H4 (cell line): ENCODE measurements at regions not wholly inside any gene's neighbourhood (a gene's known extent, or its start where the extent isn't known, plus 50 kb on each side); places are given as distances from the start of the nearest gene placed in this dataset.
"Not testable (repeated sequence)": the region's sequence is repeated elsewhere in the genome, so short reads cannot be mapped to it uniquely, and the experiment has no call there.

Source experiments
- DNase-seq: peaks from one replicate; pipeline ENCODE4 v3.0.0-alpha.2; 2015; ENCODE audit warnings: low spot score

DNA sequence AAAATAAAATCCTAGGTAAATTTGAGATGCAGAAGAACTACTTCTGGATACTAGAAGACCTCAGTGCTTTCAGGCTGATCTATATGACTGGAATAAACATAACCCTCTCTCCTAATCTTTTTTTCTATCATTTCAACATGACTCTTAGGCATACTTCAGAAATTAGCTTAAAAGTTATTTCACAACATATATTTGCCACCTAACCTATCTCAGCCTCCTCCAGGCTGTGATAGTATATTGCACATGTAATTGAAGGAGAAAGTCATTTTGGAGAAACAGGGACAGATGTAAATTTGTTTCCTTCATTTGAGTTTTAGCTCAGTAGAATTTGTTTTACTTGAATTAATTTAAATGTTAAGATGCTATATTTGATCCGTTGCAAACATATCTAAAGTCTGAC is 1932.3 kb upstream of the CDH6 start:
- no peak for DNase-seq

DNA sequence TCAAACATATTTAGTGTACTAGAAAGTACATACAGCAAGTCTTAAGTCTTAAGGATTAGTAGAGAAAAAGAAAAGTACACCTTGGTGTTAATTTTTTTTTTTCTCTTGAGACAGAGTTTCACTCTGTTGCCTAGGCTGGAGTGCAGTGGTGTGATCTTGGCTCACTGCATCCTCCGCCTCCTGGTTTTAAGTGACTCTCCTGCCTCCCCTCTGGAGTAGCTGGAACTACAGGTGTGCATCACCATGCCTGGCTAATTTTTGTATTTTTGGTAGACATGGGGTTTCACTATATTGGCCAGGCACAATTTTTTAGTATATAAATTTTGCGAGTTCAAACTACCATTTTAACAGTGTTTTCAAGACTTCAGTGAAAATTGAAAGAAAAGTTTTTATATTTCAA is 1941.1 kb upstream of the CDH6 start:
- DNase-seq: no peak

DNA sequence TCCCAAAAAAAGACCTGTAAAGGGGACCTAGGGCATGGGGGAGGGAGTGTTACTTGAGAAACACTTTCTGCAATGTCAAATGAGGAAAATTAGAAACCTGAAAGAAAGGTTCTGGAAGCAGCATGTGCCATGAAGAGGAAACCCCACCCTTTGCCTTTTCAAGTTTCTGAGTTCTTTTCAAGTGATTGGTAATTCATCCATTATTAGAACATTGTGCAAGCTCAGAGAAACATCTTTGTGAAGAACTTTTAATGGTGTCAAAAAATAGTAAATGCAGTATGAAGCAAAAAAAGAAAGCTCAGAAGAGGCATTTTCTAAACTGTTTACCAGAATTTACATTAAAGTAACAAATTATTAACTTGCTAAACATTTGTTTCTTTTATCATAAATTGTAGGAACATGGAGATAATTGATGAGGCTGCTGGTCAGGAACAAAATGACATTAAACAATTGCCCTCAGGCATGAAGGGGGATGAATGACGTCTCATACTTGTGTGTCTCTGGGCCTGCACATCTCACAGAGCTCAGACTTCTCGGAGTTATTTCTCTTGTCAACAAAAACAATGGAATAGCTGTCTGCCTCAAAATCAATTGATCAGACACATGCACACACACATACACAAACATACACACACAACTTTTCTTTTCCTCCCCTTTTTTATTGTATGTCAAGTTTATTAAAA is 1946.0 kb upstream of the CDH6 start:
- no peak for DNase-seq

DNA sequence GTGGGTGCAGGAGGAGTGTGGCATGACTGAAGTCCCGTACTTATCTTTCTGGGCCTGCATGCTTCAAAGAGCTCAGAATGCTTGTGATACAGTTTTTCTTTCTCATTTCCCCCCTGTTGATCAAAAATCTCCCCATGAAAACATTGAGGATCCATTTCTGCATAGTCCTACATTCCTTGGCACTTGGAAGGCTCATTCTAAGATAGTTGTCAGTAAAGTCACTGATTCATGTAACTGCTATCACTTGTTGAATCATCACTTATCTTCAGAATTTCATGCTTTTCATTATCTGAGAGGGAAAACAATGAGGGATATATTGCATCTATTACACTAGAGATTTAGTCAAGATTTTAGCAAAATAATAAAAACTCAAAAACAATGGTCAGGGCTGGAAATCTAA is 1953.1 kb upstream of the CDH6 start:
- no peak for DNase-seq

- DNase-seq: no peak
These were observed 1953.9 kb upstream of the CDH6 start for GRCh38 chr5:29239606-29240005.

- no peak for DNase-seq
These were observed 1955.4 kb upstream of the CDH6 start for GRCh38 chr5:29238115-29238514.

DNA sequence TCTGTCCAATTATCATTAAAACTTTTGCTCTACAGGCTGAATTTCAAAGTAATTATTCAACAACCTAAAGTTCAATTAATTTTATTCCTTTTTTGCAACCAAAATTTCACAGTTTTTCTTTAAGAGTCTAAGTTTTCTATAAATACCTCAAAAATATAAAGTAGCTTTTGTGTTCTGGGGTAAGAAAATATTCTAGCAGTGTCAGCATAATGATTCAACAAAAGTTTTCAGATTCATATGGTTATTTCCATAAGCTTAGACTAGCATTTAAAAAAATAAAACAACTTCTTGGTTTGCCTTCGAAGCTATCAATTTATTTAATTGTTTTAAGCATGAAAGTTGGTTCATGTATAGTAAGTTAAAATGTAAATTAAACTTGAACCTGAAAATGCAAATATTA is 1962.3 kb upstream of the CDH6 start:
- no peak for DNase-seq

- no peak for DNase-seq
These were observed 1962.9 kb upstream of the CDH6 start for GRCh38 chr5:29230591-29230990.

GRCh38 chr5:29229461-29229860 is 1964.0 kb upstream of the CDH6 start:
- DNase-seq: no peak

- no peak for DNase-seq
These were observed 1975.3 kb upstream of the CDH6 start for GRCh38 chr5:29218138-29218537.

- no peak for DNase-seq
These were observed 1978.6 kb upstream of the CDH6 start for GRCh38 chr5:29214839-29215238.

DNA sequence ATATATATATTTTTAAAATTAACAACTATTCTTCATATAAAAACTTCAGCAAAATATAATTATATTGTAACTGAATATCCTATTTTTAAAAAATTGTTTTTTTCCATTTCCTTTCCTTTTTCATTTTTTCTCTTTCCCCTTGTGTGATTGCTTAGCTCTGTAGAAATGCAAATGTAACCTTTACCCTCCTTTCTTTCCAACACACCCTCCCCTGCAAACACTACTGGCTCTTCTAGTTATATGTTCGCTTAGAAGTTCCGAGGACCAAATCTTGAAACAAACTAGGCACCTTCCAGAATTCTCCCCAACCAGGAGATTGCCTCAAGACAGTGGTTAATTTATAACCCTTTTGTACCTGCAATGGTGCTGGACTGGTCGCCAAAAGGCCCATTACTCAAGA is 1980.0 kb upstream of the CDH6 start:
- DNase-seq: no peak

- DNase-seq: no peak
These were observed 1985.5 kb upstream of the CDH6 start for GRCh38 chr5:29208024-29208423.

GRCh38 chr5:29203049-29203448 is 1990.4 kb upstream of the CDH6 start:
- no peak for DNase-seq

DNA sequence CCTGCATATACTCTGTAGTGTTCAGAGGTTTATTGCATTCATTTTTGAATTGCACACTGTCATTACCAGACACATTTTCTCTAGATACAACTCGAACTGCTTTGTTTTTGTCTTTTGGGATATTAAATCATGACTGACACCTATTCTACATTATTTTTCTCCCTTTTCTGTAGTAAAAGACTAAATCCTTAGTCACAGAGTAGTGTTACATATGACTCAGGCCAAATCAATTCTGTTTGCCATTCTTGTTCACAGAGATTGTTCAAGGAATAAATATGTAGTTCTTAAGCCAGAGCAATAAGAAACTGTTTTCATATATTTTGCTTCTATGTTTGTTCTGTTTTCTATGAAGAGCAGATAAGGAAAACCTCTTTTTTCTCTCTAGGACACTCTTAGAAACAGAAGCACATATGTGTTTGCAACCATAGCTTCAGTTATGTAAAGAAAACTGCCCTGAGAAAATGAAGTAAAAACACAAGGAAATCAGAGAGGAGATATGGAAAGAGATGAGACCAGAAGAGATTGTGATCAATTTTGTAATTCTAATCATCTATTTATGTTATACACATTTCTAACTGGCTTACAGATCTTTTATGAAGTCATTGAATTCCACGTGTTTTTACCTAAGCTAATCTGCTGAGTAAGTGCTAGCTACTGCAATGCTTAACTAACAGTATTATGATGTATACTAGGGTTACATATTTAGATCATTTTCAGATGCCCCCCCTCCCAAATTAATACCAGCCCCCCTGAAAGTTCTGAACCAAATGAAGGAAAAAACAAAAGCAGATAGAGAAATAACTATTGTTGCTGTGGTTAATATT is 1995.6 kb upstream of the CDH6 start:
- DNase-seq: no peak

GRCh38 chr5:29193972-29194371 is 1999.5 kb upstream of the CDH6 start:
- DNase-seq: no peak

DNA sequence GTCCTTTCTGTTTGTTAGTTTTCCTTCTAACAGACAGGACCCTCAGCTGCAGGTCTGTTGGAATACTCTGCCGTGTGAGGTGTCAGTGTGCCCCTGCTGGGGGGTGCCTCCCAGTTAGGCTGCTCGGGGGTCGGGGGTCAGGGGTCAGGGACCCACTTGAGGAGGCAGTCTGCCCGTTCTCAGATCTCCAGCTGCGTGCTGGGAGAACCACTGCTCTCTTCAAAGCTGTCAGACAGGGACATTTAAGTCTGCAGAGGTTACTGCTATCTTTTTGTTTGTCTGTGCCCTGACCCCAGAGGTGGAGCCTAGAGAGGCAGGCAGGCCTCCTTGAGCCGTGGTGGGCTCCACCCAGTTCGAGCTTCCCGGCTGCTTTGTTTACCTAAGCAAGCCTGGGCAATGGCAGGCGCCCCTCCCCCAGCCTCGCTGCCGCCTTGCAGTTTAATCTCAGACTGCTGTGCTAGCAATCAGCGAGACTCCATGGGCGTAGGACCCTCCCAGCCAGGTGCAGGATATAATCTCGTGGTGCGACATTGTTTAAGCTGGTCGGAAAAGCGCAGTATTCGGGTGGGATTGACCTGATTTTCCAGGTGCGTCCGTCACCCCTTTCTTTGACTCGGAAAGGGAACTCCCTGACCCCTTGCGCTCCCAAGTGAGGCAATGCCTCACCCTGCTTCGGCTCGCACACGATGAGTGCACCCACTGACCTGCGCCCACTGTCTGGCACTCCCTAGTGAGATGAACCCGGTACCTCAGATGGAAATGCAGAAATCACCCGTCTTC is 2002.0 kb upstream of the CDH6 start:
- not testable (repeated sequence) for DNase-seq

GRCh38 chr5:29190398-29190797 is 2003.1 kb upstream of the CDH6 start:
- DNase-seq: not testable (repeated sequence)

DNA sequence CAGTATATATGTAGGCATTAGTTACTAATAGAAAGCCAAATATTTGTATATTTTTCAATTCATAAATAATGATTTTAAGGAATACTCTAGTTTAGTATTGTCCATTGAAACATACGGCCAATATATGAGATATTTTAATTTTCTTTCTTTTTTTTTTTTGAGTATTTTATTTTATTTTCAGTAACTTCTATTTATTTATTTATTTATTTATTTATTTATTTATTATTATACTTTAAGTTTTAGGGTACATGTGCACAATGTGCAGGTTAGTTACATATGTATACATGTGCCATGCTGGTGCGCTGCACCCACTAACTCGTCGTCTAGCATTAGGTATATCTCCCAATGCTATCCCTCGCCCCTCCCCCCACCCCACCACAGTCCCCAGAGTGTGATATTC is 2007.1 kb upstream of the CDH6 start:
- DNase-seq: not testable (repeated sequence)

DNA sequence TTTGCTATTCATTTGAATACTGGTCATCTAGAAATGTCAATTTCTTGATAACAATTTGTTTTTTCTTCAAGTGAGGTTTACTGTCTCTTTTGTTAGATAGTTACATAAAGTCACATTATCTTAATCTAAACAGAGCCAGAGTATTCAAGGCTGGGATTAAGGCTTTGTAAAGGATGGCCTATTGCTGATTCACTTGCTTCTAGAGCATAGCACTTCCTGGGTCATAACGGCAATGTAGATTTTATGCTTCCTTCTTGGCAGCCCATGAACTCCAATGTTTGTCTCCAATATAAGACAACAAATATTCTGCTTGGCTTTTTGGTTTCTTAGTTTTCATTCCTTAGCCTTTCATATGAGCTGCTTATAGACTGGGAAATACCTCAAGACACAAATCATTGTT is 2007.9 kb upstream of the CDH6 start:
- no peak for DNase-seq

- no peak for DNase-seq
These were observed 2017.7 kb upstream of the CDH6 start for GRCh38 chr5:29175774-29176173.

GRCh38 chr5:29170599-29170998 is 2022.9 kb upstream of the CDH6 start:
- no peak for DNase-seq

DNA sequence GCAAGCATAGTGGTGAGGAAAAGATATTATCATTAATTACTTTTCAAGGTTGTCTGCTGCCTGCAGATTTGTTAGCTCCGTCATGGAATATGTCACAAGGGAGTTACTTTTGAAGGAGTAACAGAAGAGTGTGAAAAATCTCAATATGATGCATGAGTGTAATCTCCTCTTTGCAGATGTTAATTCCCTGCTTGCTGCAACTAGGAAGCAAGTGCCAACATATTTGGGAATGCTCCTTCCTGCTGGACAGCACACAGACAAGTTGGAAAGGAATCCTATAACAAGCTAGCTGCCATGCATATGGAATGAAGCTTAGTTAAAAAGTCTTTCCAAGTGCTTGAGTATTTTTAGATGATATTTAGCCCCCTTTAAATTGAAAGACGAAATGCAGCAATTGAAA is 2023.6 kb upstream of the CDH6 start:
- DNase-seq: no peak
